ENCODE measurements at regions not wholly inside any gene's neighbourhood (a gene's known extent, or its start where the extent isn't known, plus 50 kb on each side); places are given as distances from the start of the nearest gene placed in this dataset.

DNA sequence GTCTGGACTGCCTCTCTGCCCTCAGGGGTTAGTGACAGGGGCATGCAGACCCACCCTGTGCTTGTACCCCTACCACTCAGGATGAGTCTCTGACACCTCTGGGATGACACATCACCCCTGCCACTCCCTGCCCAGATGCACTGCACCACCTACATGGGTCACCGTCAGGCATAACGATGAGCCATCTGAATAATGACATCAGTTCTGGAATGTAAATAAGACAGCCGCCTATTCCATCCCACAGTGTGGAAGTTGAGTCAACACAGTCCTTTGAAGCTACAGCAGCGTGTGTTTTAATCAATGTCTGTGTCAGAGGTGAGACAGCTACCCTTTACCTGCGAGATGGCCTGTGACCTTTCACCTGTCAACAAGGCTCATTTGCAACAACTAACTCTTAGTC lies 268.7 kb upstream of the ARRDC4 start:
- in situ Hi-C loops (cut with HindIII; ENCODE audit: extremely low pct_ligation_motif_present, low pct_unique_long_range_greater_than_20kb): no loop called here
- no peak for FAIRE-seq
- DNase-seq (ENCODE audit: low spot score): peak; percentile 4

More for the DNA sequence above, 268.7 kb upstream of the ARRDC4 start:
- H3K4me2 ChIP-seq (ENCODE audit: low read depth, low read length): no peak overlapping the region
- BruUV-seq (replicated peaks): no TSS peak
- WGBS (ENCODE audit: low lambda C conversion rate): 0% methylated on average over 4 of the region's 5 CpGs
- H3K36me3 ChIP-seq (replicated peaks in 1 of 2; ENCODE audit: control insufficient read depth in 1 of 2, insufficient read depth in 2 of 2, low read length in 2 of 2): no peaks in the 10 kb centered on the region
- peak; percentile 43; the same call in 2 of the 3 replicates for ATAC-seq
- intact Hi-C loops (cut with micrococcal nuclease; ENCODE audit: unreplicated experiment): no loop called here
- H4K20me1 ChIP-seq (ENCODE audit: insufficient read depth, low read length): no peaks in the 10 kb centered on the region
- no peak overlapping the region for H3K9ac ChIP-seq (ENCODE audit: insufficient read depth, low read depth, low read length)
- ChIA-PET CTCF (ENCODE audit: low intra/inter-chr PET ratio, low total read pairs) (no interaction called here), POLR2A (no interaction called here)
- H3K27me3 ChIP-seq (ENCODE audit: control insufficient read depth in 1 of 2, insufficient read depth in 2 of 2, low read length in 2 of 2): no peaks in the 10 kb centered on the region
- peak; percentile 66 to 83 for TF ChIP-seq NR2F1 (CRISPR knock-in tag; IDR thresholded peaks at IDR 0.05)
- TF ChIP-seq FOXP1 (IDR thresholded peaks at IDR 0.05): no peak
- TF ChIP-seq FOXP1 (CRISPR knock-in tag; IDR thresholded peaks at IDR 0.05): peak; percentile 41; the same call in 1 of the 2 replicates
- TF ChIP-seq FOXA3 (CRISPR knock-in tag; IDR thresholded peaks at IDR 0.05): peak; percentile 56; the same call in 1 of the 2 replicates
- peak; percentile 70; the same call in 1 of the 2 replicates for TF ChIP-seq PPARG (CRISPR knock-in tag; conservative IDR thresholded peaks at IDR 0.05)
- peak; percentile 51; the same call in 1 of the 2 replicates for TF ChIP-seq TBX3 (IDR thresholded peaks at IDR 0.05; ENCODE audit: borderline replicate concordance)
- no peak for TF ChIP-seq MIXL1 (CRISPR knock-in tag; IDR thresholded peaks at IDR 0.05)
- TF ChIP-seq FOXA1 (IDR thresholded peaks at IDR 0.05): peak; percentile 36; the same call in 1 of the 2 replicates
- TF ChIP-seq FOXA1 (CRISPR knock-in tag; IDR thresholded peaks at IDR 0.05): no peak; the same call in 1 of the 2 replicates
- TF ChIP-seq RXRB (CRISPR knock-in tag; IDR thresholded peaks at IDR 0.05; ENCODE audit: borderline replicate concordance): 0 out of 2 replicates have a peak, but pooled peaks have one; percentile 37
- peak; percentile 44; the same call in 1 of the 2 replicates for TF ChIP-seq RXRA (CRISPR knock-in tag; IDR thresholded peaks at IDR 0.05)
- peak; percentile 44; the same call in 1 of the 2 replicates for TF ChIP-seq TCF7 (IDR thresholded peaks at IDR 0.05; ENCODE audit: low read depth)
- TF ChIP-seq ZNF350 (CRISPR knock-in tag; IDR thresholded peaks at IDR 0.05; ENCODE audit: borderline replicate concordance, low read depth): no peak
- TF ChIP-seq ZNF468 (CRISPR knock-in tag; IDR thresholded peaks at IDR 0.05): no peak
- TF ChIP-seq NR2F2 (IDR thresholded peaks at IDR 0.05; ENCODE audit: borderline replicate concordance, low read depth): peak; percentile 68; the same call in 1 of the 2 replicates
- no peak for TF ChIP-seq KAT7 (CRISPR knock-in tag; IDR thresholded peaks at IDR 0.05; ENCODE audit: borderline replicate concordance)
- TF ChIP-seq RORA (CRISPR knock-in tag; IDR thresholded peaks at IDR 0.05): no peak
- TF ChIP-seq TBL1XR1 (IDR thresholded peaks at IDR 0.05; ENCODE audit: borderline replicate concordance, low read length, partially characterized antibody): peak; percentile 66
- TF ChIP-seq NR2F6 (IDR thresholded peaks at IDR 0.05): peak; percentile 35; the same call in 1 of the 2 replicates
- TF ChIP-seq NR2F6 (CRISPR knock-in tag; IDR thresholded peaks at IDR 0.05): no peak; the same call in 1 of the 2 replicates
- TF ChIP-seq CREB1 (IDR thresholded peaks at IDR 0.05): peak; percentile 39; the same call in 1 of the 2 replicates
- TF ChIP-seq CREB1 (CRISPR knock-in tag; IDR thresholded peaks at IDR 0.05): no peak
- TF ChIP-seq FOSL2 (CRISPR knock-in tag; IDR thresholded peaks at IDR 0.05): peak; percentile 49
- no peak for TF ChIP-seq IKZF4 (CRISPR knock-in tag; IDR thresholded peaks at IDR 0.05; ENCODE audit: borderline replicate concordance, low read depth, not compliant biosample characterization)
- peak; percentile 43 for TF ChIP-seq TEAD3 (CRISPR knock-in tag; optimal IDR thresholded peaks at IDR 0.05; ENCODE audit: borderline replicate concordance)
- TF ChIP-seq RARA (CRISPR knock-in tag; IDR thresholded peaks at IDR 0.05): peak; percentile 66
- peak; percentile 88 for TF ChIP-seq SKI (IDR thresholded peaks at IDR 0.05; ENCODE audit: partially characterized antibody)
- no peaks in the 10 kb centered on the region for H3K79me2 ChIP-seq (ENCODE audit: insufficient read depth, low read length)
- no peak overlapping the region for H3K4me3 ChIP-seq (replicated peaks in 1 of 3; ENCODE audit: insufficient read depth in 1 of 3, low read depth in 2 of 3, low read length in 3 of 3)
- no peak overlapping the region for H2AFZ ChIP-seq (ENCODE audit: low read length)
- no peaks in the 10 kb centered on the region for H3K4me1 ChIP-seq (ENCODE audit: insufficient read depth, low read length)
- H3K27ac ChIP-seq (ENCODE audit: extremely low read length, insufficient read depth, low read length): no peak overlapping the region
- peaks cover 30% of the 10 kb centered on the region for H3K9me3 ChIP-seq (ENCODE audit: low read length)

All from HepG2 (cell line).